ENCODE measurements at regions not wholly inside any gene's neighbourhood (a gene's known extent, or its start where the extent isn't known, plus 50 kb on each side); places are given as distances from the start of the nearest gene placed in this dataset.

- intact Hi-C loops (cut with DNase I; ENCODE audit: low total_unique reads): no loop called here
- H3K27me3 ChIP-seq: no peaks in the 10 kb centered on the region
- H3K4me1 ChIP-seq: no peaks in the 10 kb centered on the region
Measured at GRCh38 chr2:123908522-123908921, 116.6 kb upstream of the CNTNAP5 start.

DNA sequence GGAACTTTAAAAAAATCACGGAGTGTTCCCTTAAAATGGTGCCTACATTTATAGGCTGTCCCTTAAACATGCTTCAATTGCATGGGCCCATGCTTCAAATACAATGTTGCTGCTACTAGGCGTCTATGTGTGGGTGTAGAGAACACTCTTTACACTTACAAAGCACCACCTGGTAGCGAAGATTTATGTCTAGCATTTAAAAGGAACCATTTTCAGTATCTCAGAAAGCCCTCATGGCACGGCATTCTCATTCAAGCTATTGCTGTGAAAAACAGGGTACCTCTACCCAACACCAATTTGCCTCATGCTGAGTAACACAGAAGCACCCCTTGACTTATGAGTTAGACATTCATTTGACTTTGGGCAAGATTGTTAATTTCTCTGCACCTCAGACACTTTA is 112.9 kb upstream of the CNTNAP5 start:
- no peak overlapping the region for H3K27ac ChIP-seq
- no peaks in the 10 kb centered on the region for H3K27me3 ChIP-seq
- H3K36me3 ChIP-seq: no peaks in the 10 kb centered on the region
- H3K4me3 ChIP-seq: no peak overlapping the region
- H3K9me3 ChIP-seq: no peaks in the 10 kb centered on the region
- DNase-seq: no peak
- no peak for TF ChIP-seq CTCF (IDR thresholded peaks at IDR 0.05)
- H3K4me1 ChIP-seq: no peaks in the 10 kb centered on the region
- intact Hi-C loops (cut with DNase I; ENCODE audit: low total_unique reads): no loop called here

More at GRCh38 chr2:123908522-123908921, 116.6 kb upstream of the CNTNAP5 start:
- no peak overlapping the region for H3K27ac ChIP-seq
- no peaks in the 10 kb centered on the region for H3K36me3 ChIP-seq
- no peaks in the 10 kb centered on the region for H3K9me3 ChIP-seq
- H3K4me3 ChIP-seq: no peak overlapping the region
- no peak for TF ChIP-seq CTCF (IDR thresholded peaks at IDR 0.05)
- DNase-seq: no peak

- H3K4me3 ChIP-seq: no peak overlapping the region
- H3K27ac ChIP-seq: no peak overlapping the region
- TF ChIP-seq CTCF (IDR thresholded peaks at IDR 0.05): no peak
- intact Hi-C loops (cut with DNase I; ENCODE audit: low total_unique reads): no loop called here
- DNase-seq: no peak
- H3K36me3 ChIP-seq: no peaks in the 10 kb centered on the region
- H3K27me3 ChIP-seq: no peaks in the 10 kb centered on the region
- no peaks in the 10 kb centered on the region for H3K9me3 ChIP-seq
- no peaks in the 10 kb centered on the region for H3K4me1 ChIP-seq
Measured at GRCh38 chr2:123913143-123913735, 111.8 kb upstream of the CNTNAP5 start.

DNA sequence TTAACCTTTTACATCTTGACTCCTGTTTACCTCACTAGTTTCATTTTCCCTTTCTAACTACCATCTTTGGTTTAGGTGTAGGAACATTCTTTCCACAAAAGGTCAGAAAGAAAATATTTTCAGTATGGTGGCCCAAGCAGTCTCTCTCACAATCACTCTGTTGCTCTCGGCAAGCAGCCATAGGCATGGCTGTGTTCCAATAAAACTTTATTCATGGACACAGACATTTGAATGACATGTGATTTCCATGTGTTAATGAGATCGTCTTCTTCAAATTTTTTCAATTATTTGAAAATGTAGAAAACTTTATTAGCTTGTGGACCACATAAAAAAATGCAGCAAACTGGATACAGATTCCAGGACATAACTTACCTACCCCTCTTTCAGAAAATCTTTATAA is 109.7 kb upstream of the CNTNAP5 start:
- Histone ChIP-seq H3K9me3 (no peaks in the 10 kb centered on the region), H3K4me3 (no peak overlapping the region), H3K27ac (no peak overlapping the region), H3K27me3 (no peaks in the 10 kb centered on the region), H3K4me1 (no peaks in the 10 kb centered on the region), H3K36me3 (no peaks in the 10 kb centered on the region)
- no peak for TF ChIP-seq CTCF (IDR thresholded peaks at IDR 0.05)
- intact Hi-C loops (cut with DNase I; ENCODE audit: low total_unique reads): loop anchor here (5.0 kb wide), 1 partner anchor 563 kb away; no protein-coding TSS in a partner anchor
- no peak for DNase-seq

GRCh38 chr2:123916051-123916450 is 109.0 kb upstream of the CNTNAP5 start:
- H3K4me1 ChIP-seq: no peaks in the 10 kb centered on the region
- H3K36me3 ChIP-seq: no peaks in the 10 kb centered on the region
- no peak for TF ChIP-seq CTCF (IDR thresholded peaks at IDR 0.05)
- DNase-seq: no peak
- no peaks in the 10 kb centered on the region for H3K9me3 ChIP-seq
- intact Hi-C loops (cut with DNase I; ENCODE audit: low total_unique reads): loop anchor here (5.0 kb wide), 1 partner anchor 564 kb away; no protein-coding TSS in a partner anchor
- no peaks in the 10 kb centered on the region for H3K27me3 ChIP-seq
- no peak overlapping the region for H3K4me3 ChIP-seq
- H3K27ac ChIP-seq: no peak overlapping the region

DNA sequence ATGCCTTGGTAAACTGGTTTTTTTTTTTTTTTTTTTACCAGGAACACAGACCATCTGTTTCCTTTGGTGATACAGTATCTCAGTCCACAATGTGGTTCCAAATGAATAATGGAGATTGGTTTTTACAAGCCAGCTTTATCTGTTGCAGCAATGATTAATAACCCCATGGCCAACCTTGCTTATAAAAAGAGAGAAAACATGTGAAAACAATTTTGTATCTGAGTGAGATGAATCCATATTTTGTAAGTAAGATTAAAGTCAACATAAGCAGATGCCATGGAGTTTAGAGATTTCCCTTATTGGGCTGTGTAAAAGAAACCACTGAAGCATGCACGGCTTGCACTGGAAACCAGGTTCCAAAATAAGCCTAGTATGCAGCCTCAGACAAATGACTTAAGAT is 108.6 kb upstream of the CNTNAP5 start:
- Histone ChIP-seq H3K36me3 (no peaks in the 10 kb centered on the region), H3K9me3 (no peaks in the 10 kb centered on the region), H3K4me3 (no peak overlapping the region), H3K4me1 (no peaks in the 10 kb centered on the region), H3K27me3 (no peaks in the 10 kb centered on the region), H3K27ac (no peak overlapping the region)
- intact Hi-C loops (cut with DNase I; ENCODE audit: low total_unique reads): loop anchor here (5.0 kb wide), 1 partner anchor 564 kb away; no protein-coding TSS in a partner anchor
- no peak for DNase-seq
- TF ChIP-seq CTCF (IDR thresholded peaks at IDR 0.05): no peak

All from tibial artery (tissue), 4 donors.